NCI-H748 treated with DMSO at 0.1 percent for 48 hours (cell line): ENCODE measurements at regions not wholly inside any gene's neighbourhood (a gene's known extent, or its start where the extent isn't known, plus 50 kb on each side); places are given as distances from the start of the nearest gene placed in this dataset.
A peak's percentile ranks its signal among the peaks of the same experiment; 100 is the strongest.

ENCODE experiments used
- DNase-seq: peaks from one replicate; lab custom pipeline; 2025; lab: John Stamatoyannopoulos, UW

- no peak for DNase-seq
Measured at GRCh38 chr6:77535172-77535571, 71.9 kb upstream of the HTR1B start.

- no peak for DNase-seq
Measured at GRCh38 chr6:77536701-77537100, 73.4 kb upstream of the HTR1B start.

- no peak for DNase-seq
Measured at GRCh38 chr6:77543601-77544000, 80.3 kb upstream of the HTR1B start.

DNA sequence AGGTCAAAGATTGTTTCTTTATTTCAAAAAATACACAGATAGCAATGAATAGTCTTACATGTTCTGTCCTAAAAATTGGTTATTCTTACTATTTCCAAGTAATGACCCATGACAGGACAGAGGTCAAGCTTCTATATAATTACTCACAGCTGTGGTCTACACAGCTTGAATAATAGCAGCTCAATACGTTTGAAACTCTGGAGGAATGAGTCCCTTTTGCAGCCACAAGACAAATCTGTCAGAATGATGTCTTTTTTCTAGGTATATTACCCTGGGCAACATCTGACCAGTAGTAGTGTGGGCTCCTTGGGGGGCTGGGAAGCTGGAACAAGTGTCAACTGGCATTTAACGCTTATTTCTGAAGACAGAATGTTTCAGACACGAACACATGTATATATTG, 84.9 kb upstream of the HTR1B start:
- DNase-seq: no peak

DNA sequence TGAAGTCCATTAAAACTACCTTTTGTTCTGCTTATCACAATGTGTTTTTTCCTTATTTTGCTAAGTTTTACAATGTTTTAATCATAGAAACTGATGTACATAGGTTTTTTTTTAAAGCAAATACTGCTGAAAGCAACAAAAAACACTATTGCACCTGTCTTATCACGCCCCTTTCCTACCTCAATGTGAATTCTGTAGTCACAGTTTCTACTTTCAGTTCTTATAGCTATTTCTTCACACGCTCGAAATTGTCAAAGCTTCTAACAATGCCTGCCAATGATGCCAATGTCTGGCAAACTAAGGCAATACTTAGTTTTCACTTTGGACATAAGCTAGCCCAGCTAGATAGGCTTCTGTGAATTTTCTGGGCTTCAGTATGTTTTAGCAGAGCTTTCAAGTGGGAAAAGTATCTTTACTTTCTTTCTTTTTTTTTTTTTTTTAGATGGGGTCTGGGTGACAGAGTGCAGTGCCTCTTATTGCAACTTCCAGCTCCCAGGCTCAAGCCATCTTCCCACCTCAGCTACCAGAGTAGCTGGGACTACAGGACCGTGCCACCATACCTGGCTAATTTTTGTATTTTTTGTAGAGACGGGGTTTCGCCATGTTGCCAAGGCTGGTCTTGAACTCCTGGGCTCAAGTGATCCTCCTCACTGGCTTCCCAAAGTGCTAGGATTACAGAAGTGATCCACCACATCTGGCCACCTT, 85.5 kb upstream of the HTR1B start:
- DNase-seq: no peak

GRCh38 chr6:77551135-77551534, 87.8 kb upstream of the HTR1B start:
- DNase-seq: no peak

- peak; percentile 13 for DNase-seq
Measured at GRCh38 chr6:77561768-77562314, 91.0 kb upstream of the MEI4 start.

- DNase-seq: no peak
Measured at GRCh38 chr6:77565370-77565769, 87.5 kb upstream of the MEI4 start.

- no peak for DNase-seq
Measured at GRCh38 chr6:77566235-77566634, 86.6 kb upstream of the MEI4 start.

DNA sequence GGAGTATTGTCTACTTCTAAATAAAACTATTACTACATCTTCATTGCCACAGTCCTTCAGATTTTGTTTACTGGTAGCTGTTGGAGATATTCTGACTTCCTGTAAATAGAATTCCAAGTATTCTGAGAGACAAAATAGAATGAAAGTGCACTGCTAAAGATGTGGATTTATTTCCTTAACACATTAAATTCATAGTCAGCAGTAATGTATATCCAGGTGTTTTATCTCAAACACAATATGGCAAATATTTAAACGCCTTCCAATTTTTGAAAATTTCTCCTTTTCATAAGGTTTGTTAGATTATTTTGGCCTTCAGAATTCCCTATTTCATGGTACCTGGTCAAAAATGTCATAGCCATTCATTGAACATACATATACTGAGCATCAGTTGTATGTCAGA, 84.3 kb upstream of the MEI4 start:
- DNase-seq: no peak

DNA sequence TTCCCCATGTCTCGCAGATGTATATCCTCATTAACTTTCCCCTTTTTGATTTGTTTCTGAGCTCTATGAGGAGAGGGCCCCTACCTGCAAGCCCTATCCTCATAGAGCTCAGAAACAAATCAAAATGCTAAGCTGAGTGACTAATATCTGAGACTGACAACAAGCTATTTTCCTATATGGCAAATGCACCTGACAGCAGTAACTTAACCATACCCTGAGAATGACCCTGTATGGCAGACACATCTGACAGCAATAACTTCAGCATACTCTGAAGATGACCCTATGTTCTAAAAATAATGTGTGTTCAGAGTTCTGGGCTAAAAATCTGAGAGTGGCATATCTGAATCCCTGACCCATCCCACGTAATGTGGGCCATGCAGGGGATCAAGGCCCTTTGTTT, 79.0 kb upstream of the MEI4 start:
- no peak for DNase-seq

- no peak for DNase-seq
Measured at GRCh38 chr6:77587963-77588362, 64.9 kb upstream of the MEI4 start.
